ENCODE measurements at regions not wholly inside any gene's neighbourhood (a gene's known extent, or its start where the extent isn't known, plus 50 kb on each side); places are given as distances from the start of the nearest gene placed in this dataset.
A peak's percentile ranks its signal among the peaks of the same experiment; 100 is the strongest.

GRCh38 chr2:121010998-121011397 is 274.0 kb downstream of the TFCP2L1 start:
- H3K27me3 ChIP-seq (ENCODE audit: control insufficient read depth, insufficient read depth, low read length) = no peaks in the 10 kb centered on the region; the same call in 1 of the 2 replicates
- H3K4me3 ChIP-seq (ENCODE audit: insufficient read depth, low read depth, low read length) = no peak overlapping the region
- no peaks in the 10 kb centered on the region for H3K36me3 ChIP-seq (replicated peaks; ENCODE audit: control insufficient read depth, insufficient read depth, low read length)
- no peak for DNase-seq

DNA sequence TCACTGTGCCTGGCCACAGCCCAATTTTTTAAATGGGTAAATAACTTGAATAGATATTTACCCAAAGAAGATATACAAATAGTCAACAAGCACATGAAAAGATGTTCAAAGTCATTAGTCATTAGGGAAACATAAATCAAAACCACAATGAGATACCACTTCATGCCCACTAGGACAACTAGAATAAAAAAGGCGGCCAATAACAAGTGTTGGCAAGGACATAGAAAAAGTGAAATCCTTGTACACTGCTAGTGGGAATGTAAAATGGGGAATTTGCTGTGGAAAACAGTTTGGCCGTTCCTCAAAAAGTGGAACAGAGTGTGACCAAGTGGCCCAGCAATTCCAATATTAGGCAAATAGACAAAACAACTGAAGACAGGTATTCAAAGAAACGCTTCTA is 270.1 kb downstream of the TFCP2L1 start:
- H3K36me3 ChIP-seq (replicated peaks; ENCODE audit: control insufficient read depth, insufficient read depth, low read length) = no peaks in the 10 kb centered on the region
- no peak for DNase-seq
- no peak overlapping the region for H3K4me3 ChIP-seq (ENCODE audit: insufficient read depth, low read depth, low read length)
- peaks cover 5% of the 10 kb centered on the region; the same call in 1 of the 2 replicates for H3K27me3 ChIP-seq (ENCODE audit: control insufficient read depth, insufficient read depth, low read length)

- Histone ChIP-seq H3K36me3 (replicated peaks; ENCODE audit: control insufficient read depth, insufficient read depth, low read length) (no peaks in the 10 kb centered on the region), H3K4me3 (ENCODE audit: insufficient read depth, low read depth, low read length) (no peak overlapping the region), H3K27me3 (ENCODE audit: control insufficient read depth, insufficient read depth, low read length) (peaks cover 5% of the 10 kb centered on the region; the same call in 1 of the 2 replicates)
- DNase-seq = no peak
Observed at GRCh38 chr2:121015971-121016485, 269.0 kb downstream of the TFCP2L1 start.

DNA sequence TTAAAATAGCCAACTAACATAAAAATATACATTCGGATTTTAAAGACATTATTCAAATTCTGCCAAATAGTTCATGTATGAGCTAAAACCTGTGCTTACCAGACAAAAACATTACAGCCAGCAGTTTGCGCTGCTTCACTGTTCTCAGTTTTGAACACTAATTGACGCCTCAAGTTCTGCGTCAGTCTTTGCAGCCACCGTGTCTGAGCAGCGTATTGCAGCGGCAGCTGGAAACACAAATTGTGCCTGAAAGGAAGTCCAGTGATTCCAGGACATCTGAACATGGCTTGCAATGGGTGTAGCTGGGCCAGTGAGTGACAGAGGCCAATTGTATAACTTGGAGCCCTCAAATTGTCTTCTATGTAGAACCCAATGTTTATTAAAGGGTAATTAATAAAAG is 267.6 kb downstream of the TFCP2L1 start:
- H3K27me3 ChIP-seq (ENCODE audit: control insufficient read depth, insufficient read depth, low read length) = peaks cover 5% of the 10 kb centered on the region; the same call in 1 of the 2 replicates
- no peak for DNase-seq
- H3K4me3 ChIP-seq (ENCODE audit: insufficient read depth, low read depth, low read length) = no peak overlapping the region
- no peaks in the 10 kb centered on the region for H3K36me3 ChIP-seq (replicated peaks; ENCODE audit: control insufficient read depth, insufficient read depth, low read length)

DNA sequence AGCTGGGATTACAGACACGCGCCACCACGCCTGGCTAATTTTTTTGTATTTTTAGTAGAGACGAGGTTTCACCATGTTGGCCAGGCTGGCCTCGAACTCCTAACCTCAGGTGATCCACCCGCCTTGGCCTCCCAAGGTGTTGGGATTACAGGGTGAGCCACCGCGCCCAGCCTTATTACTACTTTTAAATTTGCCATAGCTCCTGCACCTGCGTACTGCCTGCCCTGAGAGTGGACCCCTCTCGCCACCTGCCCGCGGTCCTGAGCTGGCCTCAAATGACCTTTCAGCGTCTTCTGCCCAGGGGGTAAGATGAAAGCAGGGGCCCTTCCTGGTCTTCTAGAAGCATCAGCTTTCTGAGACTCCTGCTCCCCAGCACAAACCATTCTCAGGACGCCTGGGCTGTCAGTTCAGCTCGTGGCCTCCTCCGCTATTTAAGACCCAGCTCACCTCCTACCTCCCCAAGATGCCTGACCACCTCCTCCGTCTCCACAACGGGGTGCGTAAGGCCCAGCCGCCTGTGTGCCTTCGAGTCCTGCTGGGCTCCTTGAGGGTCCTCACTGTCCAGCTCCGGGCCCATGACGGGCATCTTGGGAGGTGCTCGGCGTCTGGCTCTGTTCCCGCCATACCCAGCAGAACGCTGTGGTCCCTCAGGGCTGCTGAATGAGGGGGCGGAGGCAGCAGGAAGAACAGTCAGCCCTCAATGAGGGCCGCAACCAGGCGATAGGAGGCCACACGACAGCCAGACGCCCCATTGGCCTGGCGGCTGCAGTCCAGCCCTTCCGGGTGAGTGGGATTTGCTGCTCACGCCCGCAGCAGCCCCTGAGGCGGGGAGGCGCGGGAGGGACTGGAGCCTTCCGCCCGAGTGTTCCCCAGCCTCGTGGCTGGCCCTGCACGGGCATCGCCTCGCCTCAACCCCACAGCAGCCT is 266.6 kb downstream of the TFCP2L1 start:
- H3K27me3 ChIP-seq (ENCODE audit: control insufficient read depth, insufficient read depth, low read length) = peaks cover 5% of the 10 kb centered on the region; the same call in 1 of the 2 replicates
- no peaks in the 10 kb centered on the region for H3K36me3 ChIP-seq (replicated peaks; ENCODE audit: control insufficient read depth, insufficient read depth, low read length)
- peak; percentile 93 for DNase-seq
- peak overlapping the region; percentile 5; the same call in 1 of the 2 replicates for H3K4me3 ChIP-seq (ENCODE audit: insufficient read depth, low read depth, low read length)

- no peak for DNase-seq
- H3K36me3 ChIP-seq (replicated peaks; ENCODE audit: control insufficient read depth, insufficient read depth, low read length) = no peaks in the 10 kb centered on the region
- peaks cover 5% of the 10 kb centered on the region; the same call in 1 of the 2 replicates for H3K27me3 ChIP-seq (ENCODE audit: control insufficient read depth, insufficient read depth, low read length)
- H3K4me3 ChIP-seq (ENCODE audit: insufficient read depth, low read depth, low read length) = no peak overlapping the region
Observed at GRCh38 chr2:121019071-121019470, 265.9 kb downstream of the TFCP2L1 start.

DNA sequence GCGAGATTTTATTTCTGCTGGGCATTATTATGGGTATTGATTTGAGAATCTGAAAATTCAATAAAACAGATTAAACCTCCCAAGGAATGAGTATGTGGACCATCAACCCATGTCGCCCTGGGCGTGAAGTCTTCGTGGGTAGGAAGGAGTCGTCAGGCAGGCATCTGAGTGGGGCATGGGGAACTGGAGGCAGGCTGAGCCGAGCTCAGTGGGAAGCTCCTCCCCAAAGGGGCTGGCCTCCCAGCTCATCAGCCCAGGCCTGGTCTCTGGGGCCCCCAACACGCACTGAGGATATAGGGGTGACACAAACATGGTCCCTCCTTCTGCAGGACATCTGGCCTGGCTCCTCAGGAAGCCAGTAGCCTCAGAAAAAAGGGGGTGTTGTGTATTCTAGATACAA is 265.2 kb downstream of the TFCP2L1 start:
- DNase-seq = peak; percentile 67
- no peak overlapping the region for H3K4me3 ChIP-seq (ENCODE audit: insufficient read depth, low read depth, low read length)
- no peaks in the 10 kb centered on the region for H3K36me3 ChIP-seq (replicated peaks; ENCODE audit: control insufficient read depth, insufficient read depth, low read length)
- peaks cover 5% of the 10 kb centered on the region; the same call in 1 of the 2 replicates for H3K27me3 ChIP-seq (ENCODE audit: control insufficient read depth, insufficient read depth, low read length)

DNA sequence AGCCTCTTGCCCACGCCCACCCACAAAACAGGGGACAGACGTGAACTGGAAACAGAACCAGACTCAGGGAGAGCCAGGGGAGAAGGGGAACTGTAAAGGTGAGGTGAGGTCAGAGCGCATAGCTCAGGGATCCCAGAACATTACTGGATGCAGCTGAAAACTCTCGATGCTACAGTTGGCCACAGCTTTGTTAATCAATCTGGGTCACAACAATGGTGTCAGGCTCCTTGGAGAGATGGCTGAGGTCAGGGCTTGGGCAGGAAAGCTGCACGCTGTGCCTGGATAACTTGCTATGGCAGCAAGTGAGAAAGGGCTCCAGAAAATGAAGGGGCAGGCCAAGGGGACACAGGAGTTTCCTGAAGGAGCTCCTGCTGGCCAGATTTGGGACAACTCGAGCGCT is 263.3 kb downstream of the TFCP2L1 start:
- DNase-seq = no peak
- H3K27me3 ChIP-seq (ENCODE audit: control insufficient read depth, insufficient read depth, low read length) = peaks cover 5% of the 10 kb centered on the region; the same call in 1 of the 2 replicates

GRCh38 chr2:121028577-121028976 is 256.4 kb downstream of the TFCP2L1 start:
- no peak for DNase-seq
- H3K36me3 ChIP-seq (replicated peaks; ENCODE audit: control insufficient read depth, insufficient read depth, low read length) = no peaks in the 10 kb centered on the region
- H3K27me3 ChIP-seq (ENCODE audit: control insufficient read depth, insufficient read depth, low read length) = peaks cover 8% of the 10 kb centered on the region; the same call in 1 of the 2 replicates
- H3K4me3 ChIP-seq (ENCODE audit: insufficient read depth, low read depth, low read length) = no peak overlapping the region

More for the DNA sequence above, 263.3 kb downstream of the TFCP2L1 start:
- no peaks in the 10 kb centered on the region for H3K36me3 ChIP-seq (replicated peaks; ENCODE audit: control insufficient read depth, insufficient read depth, low read length)
- no peak overlapping the region for H3K4me3 ChIP-seq (ENCODE audit: insufficient read depth, low read depth, low read length)

GRCh38 chr2:121030523-121030922 is 254.5 kb downstream of the TFCP2L1 start:
- Histone ChIP-seq H3K4me3 (ENCODE audit: insufficient read depth, low read depth, low read length) (no peak overlapping the region), H3K36me3 (replicated peaks; ENCODE audit: control insufficient read depth, insufficient read depth, low read length) (no peaks in the 10 kb centered on the region), H3K27me3 (ENCODE audit: control insufficient read depth, insufficient read depth, low read length) (peaks cover 18% of the 10 kb centered on the region; the same call in 1 of the 2 replicates)
- DNase-seq = no peak

- no peak for DNase-seq
- Histone ChIP-seq H3K27me3 (ENCODE audit: control insufficient read depth, insufficient read depth, low read length) (peaks cover 18% of the 10 kb centered on the region; the same call in 1 of the 2 replicates), H3K4me3 (ENCODE audit: insufficient read depth, low read depth, low read length) (no peak overlapping the region)
Observed at GRCh38 chr2:121031568-121032340, 253.2 kb downstream of the TFCP2L1 start.

DNA sequence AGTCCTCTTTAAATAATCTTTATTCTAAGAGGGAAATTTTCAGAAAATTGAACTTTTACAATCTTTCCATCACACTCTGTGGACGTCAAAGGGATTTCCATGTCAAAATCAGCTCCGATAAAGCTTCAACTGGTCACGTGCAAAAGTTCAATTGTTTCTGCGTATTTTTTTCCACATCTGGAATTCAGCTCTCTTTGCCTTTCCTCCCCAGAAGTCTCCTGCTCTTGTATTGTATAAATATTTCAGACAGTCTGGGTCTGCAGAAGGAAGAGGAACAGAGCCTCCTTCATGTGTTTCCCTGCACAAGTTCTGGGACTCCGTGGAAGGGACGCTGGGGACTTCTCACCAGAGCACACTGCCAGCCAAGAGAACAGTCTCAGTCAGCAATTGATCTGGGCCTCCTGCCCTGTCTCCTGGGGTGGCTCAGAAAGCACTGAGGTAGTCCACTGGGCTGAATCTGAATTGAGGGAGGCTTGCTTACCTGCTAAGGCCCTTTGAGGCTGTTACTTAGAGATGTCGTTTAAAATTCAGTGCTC is 251.5 kb downstream of the TFCP2L1 start:
- DNase-seq = no peak
- Histone ChIP-seq H3K27me3 (ENCODE audit: control insufficient read depth, insufficient read depth, low read length) (peaks cover 22% of the 10 kb centered on the region; the same call in 1 of the 2 replicates), H3K36me3 (replicated peaks; ENCODE audit: control insufficient read depth, insufficient read depth, low read length) (no peaks in the 10 kb centered on the region), H3K4me3 (ENCODE audit: insufficient read depth, low read depth, low read length) (no peak overlapping the region)

More at GRCh38 chr2:121031568-121032340, 253.2 kb downstream of the TFCP2L1 start:
- H3K36me3 ChIP-seq (replicated peaks; ENCODE audit: control insufficient read depth, insufficient read depth, low read length) = no peaks in the 10 kb centered on the region

GRCh38 chr2:121034551-121034950 is 250.5 kb downstream of the TFCP2L1 start:
- H3K36me3 ChIP-seq (replicated peaks; ENCODE audit: control insufficient read depth, insufficient read depth, low read length) = no peaks in the 10 kb centered on the region
- no peak overlapping the region for H3K4me3 ChIP-seq (ENCODE audit: insufficient read depth, low read depth, low read length)
- peaks cover 22% of the 10 kb centered on the region; the same call in 1 of the 2 replicates for H3K27me3 ChIP-seq (ENCODE audit: control insufficient read depth, insufficient read depth, low read length)
- DNase-seq = no peak

- Histone ChIP-seq H3K27me3 (ENCODE audit: control insufficient read depth, insufficient read depth, low read length) (peaks cover 20% of the 10 kb centered on the region; the same call in 1 of the 2 replicates), H3K36me3 (replicated peaks; ENCODE audit: control insufficient read depth, insufficient read depth, low read length) (no peaks in the 10 kb centered on the region), H3K4me3 (ENCODE audit: insufficient read depth, low read depth, low read length) (no peak overlapping the region)
- DNase-seq = peak; percentile 29
Observed at GRCh38 chr2:121036226-121036692, 248.7 kb downstream of the TFCP2L1 start.
